GM19351 (cell line): ENCODE measurements at regions not wholly inside any gene's neighbourhood (a gene's known extent, or its start where the extent isn't known, plus 50 kb on each side); places are given as distances from the start of the nearest gene placed in this dataset.
"Not testable (repeated sequence)": the region's sequence is repeated elsewhere in the genome, so short reads cannot be mapped to it uniquely, and the experiment has no call there.

ENCODE experiments used
- ATAC-seq: cut with Tn5 transposase; IDR thresholded peaks from one replicate; pipeline ENCODE4 v1.9.1; 2021; ENCODE audit warnings: mild to moderate bottlenecking, moderate library complexity; ENCODE audit not compliant: unreplicated experiment

GRCh38 chrX:130550351-130550750 lies 148.6 kb downstream of the RBMX2 start:
- no peak for ATAC-seq

DNA sequence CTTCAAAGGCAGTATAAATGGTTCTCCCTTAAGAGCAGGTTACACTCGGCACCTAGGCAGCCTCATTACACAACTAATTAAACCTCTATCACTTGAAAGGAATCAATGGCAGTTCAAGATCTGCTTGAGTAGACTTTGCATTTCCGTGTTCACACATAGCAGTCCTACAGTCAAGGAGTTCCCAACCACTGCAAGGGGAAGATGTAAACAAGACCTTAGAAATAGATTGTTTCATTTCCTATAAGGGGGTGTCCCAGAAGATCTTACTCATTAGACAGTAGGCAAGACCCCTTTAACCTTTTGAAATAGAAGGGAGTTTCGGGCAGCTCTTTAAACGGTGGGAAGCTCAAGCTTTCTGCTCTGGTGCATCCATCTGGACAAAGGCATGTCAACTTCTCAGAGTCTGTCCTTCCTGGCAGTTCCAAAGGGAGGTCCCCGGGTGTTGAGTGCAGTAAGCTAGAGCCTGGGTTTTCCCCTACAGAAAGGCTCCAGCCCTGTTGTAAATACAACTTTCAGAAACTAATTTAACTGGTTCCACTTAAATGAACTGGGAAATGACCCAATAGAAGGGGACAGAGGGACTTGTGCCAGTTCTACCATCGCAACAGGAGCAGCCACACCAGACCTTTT lies 150.8 kb downstream of the RBMX2 start:
- peak; percentile 74 for ATAC-seq

DNA sequence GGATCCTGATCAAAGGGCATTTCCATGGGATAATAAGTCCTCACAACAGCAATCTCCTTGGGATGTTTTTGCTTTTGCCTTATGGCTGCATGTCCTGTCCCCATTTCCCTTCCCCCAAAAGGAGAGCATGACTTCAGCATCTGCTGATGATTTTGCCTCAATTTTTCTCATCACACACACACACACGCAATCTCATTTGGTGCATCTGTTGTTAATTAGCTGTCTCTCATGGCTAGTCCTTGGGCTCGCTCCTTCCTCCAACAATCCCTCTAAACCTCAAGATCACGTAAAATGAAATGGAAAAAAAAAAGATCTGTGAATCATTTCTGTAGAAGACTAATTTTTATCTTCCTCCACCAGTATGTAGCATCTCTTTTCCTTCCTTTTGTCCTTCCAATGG lies 153.6 kb downstream of the RBMX2 start:
- ATAC-seq: no peak

DNA sequence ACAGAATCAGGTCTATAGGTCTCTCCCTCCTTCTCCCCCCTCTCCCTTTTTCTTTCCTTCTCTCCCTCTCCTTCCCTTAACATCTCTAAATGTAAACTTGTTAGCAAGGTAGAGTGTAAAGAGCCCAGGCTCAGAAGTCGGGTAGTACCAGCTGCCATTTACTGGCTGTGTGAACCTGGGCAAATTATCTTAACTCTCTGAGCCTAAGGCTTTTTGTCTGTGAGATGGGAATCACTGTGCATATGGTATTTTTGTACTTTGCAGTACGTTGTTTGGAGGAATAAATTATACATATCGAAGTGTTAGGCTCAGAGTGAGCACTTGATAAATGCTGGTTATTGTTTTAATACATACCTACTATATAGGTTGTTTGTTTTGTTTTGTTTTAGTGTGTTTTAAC lies 154.0 kb downstream of the RBMX2 start:
- ATAC-seq: no peak

GRCh38 chrX:130556951-130557350 lies 155.2 kb downstream of the RBMX2 start:
- ATAC-seq: no peak

DNA sequence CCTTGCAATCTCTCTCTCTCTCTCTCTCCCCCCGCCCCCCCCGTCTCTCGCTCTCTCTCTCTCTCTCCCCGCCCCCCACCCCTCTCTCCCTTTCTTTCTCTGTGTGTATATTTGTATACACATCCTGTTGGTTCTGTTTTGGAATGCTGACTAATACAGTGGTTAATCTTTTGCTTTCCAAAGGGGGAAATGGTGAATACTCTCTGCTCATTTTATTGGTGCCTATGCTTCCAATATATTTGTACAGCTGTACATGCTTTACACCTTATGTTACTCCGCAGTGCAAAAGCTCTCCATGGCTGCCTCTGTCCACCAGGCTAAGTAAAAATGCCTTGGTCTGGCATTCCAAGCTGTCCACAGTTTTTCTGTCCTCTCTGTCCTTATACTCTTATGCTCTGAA lies 158.8 kb downstream of the RBMX2 start:
- no peak for ATAC-seq

GRCh38 chrX:130561930-130562329 lies 160.1 kb downstream of the RBMX2 start:
- no peak for ATAC-seq

- ATAC-seq: no peak
Observed at GRCh38 chrX:130563476-130563875, 161.7 kb downstream of the RBMX2 start.

DNA sequence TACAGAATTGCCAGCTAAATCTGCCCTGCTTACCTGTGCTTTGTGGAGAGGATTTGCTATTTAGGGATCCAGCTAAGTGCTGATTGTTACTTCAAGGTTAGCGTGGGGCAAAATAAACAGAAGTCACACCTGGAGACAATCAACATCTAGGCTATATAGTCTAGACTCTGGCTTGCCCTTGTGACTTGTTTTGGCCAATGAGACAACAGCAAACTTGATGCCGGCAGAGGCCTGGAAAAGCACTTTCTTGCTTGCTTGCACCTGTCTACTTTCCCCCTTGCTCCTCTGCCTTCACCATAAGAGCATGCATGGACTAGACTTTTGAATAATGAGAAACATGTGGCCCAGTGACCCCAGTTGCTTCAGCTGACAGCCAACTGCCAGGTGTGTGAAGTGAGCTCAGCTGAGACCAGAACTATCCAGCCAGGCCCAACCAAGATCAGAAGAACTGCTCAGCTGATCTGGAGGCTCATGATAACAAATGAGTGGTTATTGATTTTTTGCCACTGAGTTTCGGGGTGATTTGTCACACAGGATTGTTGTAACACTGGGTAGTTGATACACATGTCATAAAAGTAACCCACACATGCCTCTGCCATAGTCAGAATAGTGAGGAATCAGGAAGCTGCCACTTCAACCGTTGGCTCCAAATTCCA lies 164.4 kb downstream of the RBMX2 start:
- no peak for ATAC-seq

- ATAC-seq: not testable (repeated sequence)
Observed at GRCh38 chrX:130573030-130573429, 171.2 kb downstream of the RBMX2 start.
